PC-9 (cell line): ENCODE measurements at regions not wholly inside any gene's neighbourhood (a gene's known extent, or its start where the extent isn't known, plus 50 kb on each side); places are given as distances from the start of the nearest gene placed in this dataset.

Experiments
- CTCF ChIP-seq: fragments of 200-600 bp; sonication (generic); conservative IDR thresholded peaks from 2 replicates; pipeline ENCODE4 v1.6.1; 2017; ENCODE audit warnings: mixed run types, antibody characterized with exemption, mild to moderate bottlenecking, moderate library complexity
- EZH2 ChIP-seq: fragments of 200-600 bp; sonication (generic); IDR thresholded peaks from 2 replicates; pipeline ENCODE4 v1.8.0; 2017; ENCODE audit warnings: antibody characterized with exemption, low read depth

- no peak for TF ChIP-seq CTCF
- TF ChIP-seq EZH2: no peak
Observed at GRCh38 chr1:87806379-87807094, 477.9 kb downstream of the LMO4 start.
